ENCODE measurements at regions not wholly inside any gene's neighbourhood (a gene's known extent, or its start where the extent isn't known, plus 50 kb on each side); places are given as distances from the start of the nearest gene placed in this dataset.

GRCh38 chr6:120903836-120904235 lies 430.4 kb downstream of the TBC1D32 start:
- no peak for TF ChIP-seq CTCF (IDR thresholded peaks at IDR 0.05; ENCODE audit: control insufficient read depth, extremely low read depth, insufficient read depth)
- DNase-seq (ENCODE audit: low read depth) = no peak
- H3K4me3 ChIP-seq (ENCODE audit: low read depth, low read length) = no peak overlapping the region

GRCh38 chr6:120899932-120900331 lies 434.3 kb downstream of the TBC1D32 start:
- no peak for TF ChIP-seq CTCF (IDR thresholded peaks at IDR 0.05; ENCODE audit: control insufficient read depth, extremely low read depth, insufficient read depth)
- no peak for DNase-seq (ENCODE audit: low read depth)
- H3K4me3 ChIP-seq (ENCODE audit: low read depth, low read length) = no peak overlapping the region

- no peak overlapping the region for H3K4me3 ChIP-seq (ENCODE audit: low read depth, low read length)
- TF ChIP-seq CTCF (IDR thresholded peaks at IDR 0.05; ENCODE audit: control insufficient read depth, extremely low read depth, insufficient read depth) = no peak
- DNase-seq (ENCODE audit: low read depth) = no peak
Measured at GRCh38 chr6:120894077-120894476, 440.2 kb downstream of the TBC1D32 start.

- no peak overlapping the region for H3K4me3 ChIP-seq (ENCODE audit: low read depth, low read length)
- TF ChIP-seq CTCF (IDR thresholded peaks at IDR 0.05; ENCODE audit: control insufficient read depth, extremely low read depth, insufficient read depth) = no peak
Measured at GRCh38 chr6:120876931-120877330, 457.3 kb downstream of the TBC1D32 start.

GRCh38 chr6:120876424-120876823 lies 457.9 kb downstream of the TBC1D32 start:
- no peak for DNase-seq (ENCODE audit: low read depth)
- H3K4me3 ChIP-seq (ENCODE audit: low read depth, low read length) = no peak overlapping the region
- TF ChIP-seq CTCF (IDR thresholded peaks at IDR 0.05; ENCODE audit: control insufficient read depth, extremely low read depth, insufficient read depth) = no peak

More at GRCh38 chr6:120876931-120877330, 457.3 kb downstream of the TBC1D32 start:
- DNase-seq (ENCODE audit: low read depth) = no peak

- no peak for DNase-seq (ENCODE audit: low read depth)
- TF ChIP-seq CTCF (IDR thresholded peaks at IDR 0.05; ENCODE audit: control insufficient read depth, extremely low read depth, insufficient read depth) = no peak
- H3K4me3 ChIP-seq (ENCODE audit: low read depth, low read length) = no peak overlapping the region
Measured at GRCh38 chr6:120875900-120876299, 458.4 kb downstream of the TBC1D32 start.

- no peak for TF ChIP-seq CTCF (IDR thresholded peaks at IDR 0.05; ENCODE audit: control insufficient read depth, extremely low read depth, insufficient read depth)
- H3K4me3 ChIP-seq (ENCODE audit: low read depth, low read length) = no peak overlapping the region
- no peak for DNase-seq (ENCODE audit: low read depth)
Measured at GRCh38 chr6:120874422-120874821, 459.9 kb downstream of the TBC1D32 start.

All from LNCaP clone FGC (cell line).